ENCODE measurements at regions not wholly inside any gene's neighbourhood (a gene's known extent, or its start where the extent isn't known, plus 50 kb on each side); places are given as distances from the start of the nearest gene placed in this dataset.

DNA sequence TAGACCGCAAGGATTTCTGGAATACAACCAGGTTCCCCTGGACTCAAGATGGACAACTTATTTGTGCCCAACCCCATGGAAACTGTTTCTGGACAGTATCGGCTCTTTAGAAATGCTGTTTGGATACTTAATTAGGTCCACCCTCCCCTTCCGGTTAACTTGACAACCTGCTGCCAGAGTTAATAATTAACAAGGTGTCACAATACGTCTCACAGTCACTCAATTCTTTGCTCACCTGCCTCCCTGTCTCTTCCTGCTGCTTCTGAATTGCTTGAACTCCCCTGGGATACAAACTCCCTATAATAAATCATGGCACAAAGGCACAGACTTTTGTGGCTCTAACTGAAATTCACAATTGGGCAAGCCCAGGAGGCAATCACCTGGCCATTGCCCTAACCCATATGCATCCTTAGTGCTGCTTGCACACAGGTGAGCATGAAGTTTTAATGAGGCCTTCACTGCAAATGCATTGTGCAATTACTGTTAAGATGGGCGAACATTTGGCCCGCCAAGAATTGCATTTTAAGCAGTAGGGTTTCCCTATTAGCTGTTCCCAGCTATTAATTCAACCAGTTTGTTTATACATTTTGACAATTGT lies 504.4 kb upstream of the NOX3 start:
- WGBS, 2 experiments (ENCODE audit: insufficient coverage in 2 of 2) = 85 to 91% methylated on average over 4 of the region's 6 CpGs
- no peak overlapping the region for H3K27ac ChIP-seq (ENCODE audit: low read depth, low read length, severe bottlenecking)

DNA sequence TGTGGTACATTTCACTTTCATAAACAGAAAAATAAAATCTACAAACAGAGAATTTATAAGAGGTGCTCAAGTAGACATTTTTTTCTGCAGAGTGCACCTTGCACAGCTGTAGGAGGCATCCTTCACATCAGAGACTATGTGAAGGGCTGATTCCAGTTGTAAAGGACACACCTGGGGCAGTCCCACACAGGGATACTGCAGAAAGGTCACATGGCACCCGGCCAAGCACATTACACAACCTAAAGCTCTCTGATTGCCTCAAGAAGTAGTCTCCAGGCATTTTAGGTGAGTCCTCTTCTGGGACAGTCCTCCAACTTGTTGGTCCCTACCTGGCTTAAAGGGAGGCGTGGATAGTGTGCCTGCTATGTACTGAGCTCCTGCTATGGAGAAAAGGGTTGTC lies 502.9 kb upstream of the NOX3 start:
- H3K9me3 ChIP-seq (ENCODE audit: control insufficient read depth, low read length) = no peaks in the 10 kb centered on the region
- no peaks in the 10 kb centered on the region for H3K4me1 ChIP-seq (ENCODE audit: control insufficient read depth, insufficient read depth, low read length, poor library complexity, severe bottlenecking)
- H3K36me3 ChIP-seq (ENCODE audit: control insufficient read depth, insufficient read depth, low read length) = no peaks in the 10 kb centered on the region
- H3K27ac ChIP-seq (ENCODE audit: low read depth, low read length, severe bottlenecking) = no peak overlapping the region
- H3K4me3 ChIP-seq (ENCODE audit: extremely low read depth, insufficient read depth, low read length, poor library complexity, severe bottlenecking) = no peak overlapping the region
- no CpG with 5 or more reads among the region's 2 CpGs for WGBS, 2 experiments (ENCODE audit: insufficient coverage in 2 of 2)

More for the DNA sequence above, 504.4 kb upstream of the NOX3 start:
- no peaks in the 10 kb centered on the region for H3K36me3 ChIP-seq (ENCODE audit: control insufficient read depth, insufficient read depth, low read length)
- H3K9me3 ChIP-seq (ENCODE audit: control insufficient read depth, low read length) = no peaks in the 10 kb centered on the region
- no peaks in the 10 kb centered on the region for H3K4me1 ChIP-seq (ENCODE audit: control insufficient read depth, insufficient read depth, low read length, poor library complexity, severe bottlenecking)
- H3K4me3 ChIP-seq (ENCODE audit: extremely low read depth, insufficient read depth, low read length, poor library complexity, severe bottlenecking) = no peak overlapping the region

GRCh38 chr6:155955038-155955437 lies 499.4 kb upstream of the NOX3 start:
- no peak overlapping the region for H3K27ac ChIP-seq (ENCODE audit: low read depth, low read length, severe bottlenecking)
- no peaks in the 10 kb centered on the region for H3K4me1 ChIP-seq (ENCODE audit: control insufficient read depth, insufficient read depth, low read length, poor library complexity, severe bottlenecking)
- no peak overlapping the region for H3K4me3 ChIP-seq (ENCODE audit: extremely low read depth, insufficient read depth, low read length, poor library complexity, severe bottlenecking)
- 51 to 69% methylated on average over 2 to 3 of the region's 6 CpGs for WGBS, 2 experiments (ENCODE audit: insufficient coverage in 2 of 2)
- H3K36me3 ChIP-seq (ENCODE audit: control insufficient read depth, insufficient read depth, low read length) = no peaks in the 10 kb centered on the region
- H3K9me3 ChIP-seq (ENCODE audit: control insufficient read depth, low read length) = no peaks in the 10 kb centered on the region

GRCh38 chr6:155954149-155954548 lies 498.5 kb upstream of the NOX3 start:
- Histone ChIP-seq H3K9me3 (ENCODE audit: control insufficient read depth, low read length) (no peaks in the 10 kb centered on the region), H3K4me3 (ENCODE audit: extremely low read depth, insufficient read depth, low read length, poor library complexity, severe bottlenecking) (no peak overlapping the region), H3K4me1 (ENCODE audit: control insufficient read depth, insufficient read depth, low read length, poor library complexity, severe bottlenecking) (no peaks in the 10 kb centered on the region), H3K36me3 (ENCODE audit: control insufficient read depth, insufficient read depth, low read length) (no peaks in the 10 kb centered on the region), H3K27ac (ENCODE audit: low read depth, low read length, severe bottlenecking) (no peak overlapping the region)
- 78% methylated on average over 3 of the region's 7 CpGs; no CpG with 5 or more reads in 1 of the 2 experiments for WGBS, 2 experiments (ENCODE audit: insufficient coverage in 2 of 2)

- H3K4me1 ChIP-seq (ENCODE audit: control insufficient read depth, insufficient read depth, low read length, poor library complexity, severe bottlenecking) = no peaks in the 10 kb centered on the region
- WGBS, 2 experiments (ENCODE audit: insufficient coverage in 2 of 2) = 90 to 100% methylated on average over 3 of the region's 3 CpGs
- H3K27ac ChIP-seq (ENCODE audit: low read depth, low read length, severe bottlenecking) = no peak overlapping the region
- peaks cover 11% of the 10 kb centered on the region for H3K9me3 ChIP-seq (ENCODE audit: control insufficient read depth, low read length)
- H3K4me3 ChIP-seq (ENCODE audit: extremely low read depth, insufficient read depth, low read length, poor library complexity, severe bottlenecking) = no peak overlapping the region
- no peaks in the 10 kb centered on the region for H3K36me3 ChIP-seq (ENCODE audit: control insufficient read depth, insufficient read depth, low read length)
Observed at GRCh38 chr6:155949256-155949655, 493.6 kb upstream of the NOX3 start.

GRCh38 chr6:155946860-155947259 lies 491.2 kb upstream of the NOX3 start:
- Histone ChIP-seq H3K36me3 (ENCODE audit: control insufficient read depth, insufficient read depth, low read length) (no peaks in the 10 kb centered on the region), H3K27ac (ENCODE audit: low read depth, low read length, severe bottlenecking) (no peak overlapping the region), H3K9me3 (ENCODE audit: control insufficient read depth, low read length) (peaks cover 11% of the 10 kb centered on the region), H3K4me3 (ENCODE audit: extremely low read depth, insufficient read depth, low read length, poor library complexity, severe bottlenecking) (no peak overlapping the region), H3K4me1 (ENCODE audit: control insufficient read depth, insufficient read depth, low read length, poor library complexity, severe bottlenecking) (no peaks in the 10 kb centered on the region)
- WGBS, 2 experiments (ENCODE audit: insufficient coverage in 2 of 2) = 93 to 100% methylated on average over 4 of the region's 4 CpGs

DNA sequence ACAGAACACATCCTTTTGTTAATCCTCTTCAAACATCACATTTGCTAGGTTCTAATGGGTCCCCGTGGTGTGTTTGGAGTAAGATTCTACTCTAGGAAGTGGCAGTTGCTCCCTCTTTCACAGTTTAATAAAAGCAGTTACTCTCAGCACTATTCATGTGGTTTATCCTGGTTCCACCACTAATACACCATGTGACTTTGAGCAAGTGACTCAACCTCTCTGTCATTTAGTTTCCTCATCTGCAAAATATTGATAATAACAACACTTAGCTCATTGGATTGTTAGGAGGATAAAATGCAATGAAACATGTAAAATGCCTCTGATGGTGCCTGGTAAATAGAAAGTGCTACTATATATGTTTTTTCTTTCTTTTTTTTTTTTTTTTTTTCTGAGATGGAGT lies 488.0 kb upstream of the NOX3 start:
- Histone ChIP-seq H3K4me1 (ENCODE audit: control insufficient read depth, insufficient read depth, low read length, poor library complexity, severe bottlenecking) (no peaks in the 10 kb centered on the region), H3K27ac (ENCODE audit: low read depth, low read length, severe bottlenecking) (no peak overlapping the region), H3K9me3 (ENCODE audit: control insufficient read depth, low read length) (peaks cover 11% of the 10 kb centered on the region), H3K4me3 (ENCODE audit: extremely low read depth, insufficient read depth, low read length, poor library complexity, severe bottlenecking) (no peak overlapping the region), H3K36me3 (ENCODE audit: control insufficient read depth, insufficient read depth, low read length) (no peaks in the 10 kb centered on the region)
- WGBS, 2 experiments (ENCODE audit: insufficient coverage in 2 of 2) = 80% methylated on average over 1 of the region's 1 CpG; no CpG with 5 or more reads in 1 of the 2 experiments

GRCh38 chr6:155939253-155939652 lies 483.6 kb upstream of the NOX3 start:
- H3K27ac ChIP-seq (ENCODE audit: low read depth, low read length, severe bottlenecking) = no peak overlapping the region
- no peak overlapping the region for H3K4me3 ChIP-seq (ENCODE audit: extremely low read depth, insufficient read depth, low read length, poor library complexity, severe bottlenecking)
- no peaks in the 10 kb centered on the region for H3K36me3 ChIP-seq (ENCODE audit: control insufficient read depth, insufficient read depth, low read length)
- H3K9me3 ChIP-seq (ENCODE audit: control insufficient read depth, low read length) = no peaks in the 10 kb centered on the region
- H3K4me1 ChIP-seq (ENCODE audit: control insufficient read depth, insufficient read depth, low read length, poor library complexity, severe bottlenecking) = no peaks in the 10 kb centered on the region

DNA sequence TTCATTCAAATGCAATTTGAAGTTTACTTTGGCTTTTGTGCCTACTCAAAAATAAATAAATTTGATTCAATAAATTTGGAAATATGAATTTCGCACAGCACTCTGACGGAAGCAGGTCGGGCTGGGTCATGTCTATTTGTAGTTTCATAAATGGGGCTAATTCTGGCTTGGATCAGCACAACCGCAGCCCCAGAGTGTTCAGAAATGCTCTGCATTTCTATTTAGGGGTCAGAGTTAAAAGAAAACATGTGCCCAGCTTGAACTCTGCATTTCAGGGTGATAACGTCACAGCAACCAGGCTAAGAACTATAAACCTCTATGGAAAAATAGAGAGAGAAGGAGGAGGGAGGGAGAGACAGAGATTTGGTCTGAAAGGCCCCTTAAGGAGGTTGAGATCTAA lies 480.9 kb upstream of the NOX3 start:
- Histone ChIP-seq H3K9me3 (ENCODE audit: control insufficient read depth, low read length) (no peaks in the 10 kb centered on the region), H3K4me1 (ENCODE audit: control insufficient read depth, insufficient read depth, low read length, poor library complexity, severe bottlenecking) (no peaks in the 10 kb centered on the region), H3K36me3 (ENCODE audit: control insufficient read depth, insufficient read depth, low read length) (no peaks in the 10 kb centered on the region), H3K27ac (ENCODE audit: low read depth, low read length, severe bottlenecking) (no peak overlapping the region), H3K4me3 (ENCODE audit: extremely low read depth, insufficient read depth, low read length, poor library complexity, severe bottlenecking) (no peak overlapping the region)
- 87 to 96% methylated on average over 4 to 5 of the region's 5 CpGs for WGBS, 2 experiments (ENCODE audit: insufficient coverage in 2 of 2)

DNA sequence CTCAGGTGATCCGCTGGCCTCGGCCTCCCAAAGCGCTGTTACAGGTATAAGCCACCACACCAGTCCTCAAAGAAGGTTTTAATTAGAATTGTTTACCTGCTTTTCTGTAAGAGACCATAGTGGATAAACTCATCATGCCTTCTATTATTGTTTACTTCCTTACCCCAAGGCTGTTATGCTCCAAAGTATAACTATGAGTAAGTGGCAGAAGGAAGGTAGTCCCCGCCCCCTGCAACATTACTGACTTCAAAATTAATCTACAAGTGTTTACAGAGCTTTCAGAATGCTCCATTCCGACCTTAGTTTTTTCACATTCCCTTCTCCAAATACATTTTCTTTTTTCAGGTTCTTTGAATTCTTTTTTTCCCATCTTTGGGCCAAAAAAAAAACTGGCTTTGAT lies 480.5 kb upstream of the NOX3 start:
- no peaks in the 10 kb centered on the region for H3K36me3 ChIP-seq (ENCODE audit: control insufficient read depth, insufficient read depth, low read length)
- no peaks in the 10 kb centered on the region for H3K4me1 ChIP-seq (ENCODE audit: control insufficient read depth, insufficient read depth, low read length, poor library complexity, severe bottlenecking)
- H3K9me3 ChIP-seq (ENCODE audit: control insufficient read depth, low read length) = no peaks in the 10 kb centered on the region
- H3K4me3 ChIP-seq (ENCODE audit: extremely low read depth, insufficient read depth, low read length, poor library complexity, severe bottlenecking) = no peak overlapping the region
- no peak overlapping the region for H3K27ac ChIP-seq (ENCODE audit: low read depth, low read length, severe bottlenecking)
- WGBS, 2 experiments (ENCODE audit: insufficient coverage in 2 of 2) = 80 to 100% methylated on average over 1 of the region's 5 CpGs

DNA sequence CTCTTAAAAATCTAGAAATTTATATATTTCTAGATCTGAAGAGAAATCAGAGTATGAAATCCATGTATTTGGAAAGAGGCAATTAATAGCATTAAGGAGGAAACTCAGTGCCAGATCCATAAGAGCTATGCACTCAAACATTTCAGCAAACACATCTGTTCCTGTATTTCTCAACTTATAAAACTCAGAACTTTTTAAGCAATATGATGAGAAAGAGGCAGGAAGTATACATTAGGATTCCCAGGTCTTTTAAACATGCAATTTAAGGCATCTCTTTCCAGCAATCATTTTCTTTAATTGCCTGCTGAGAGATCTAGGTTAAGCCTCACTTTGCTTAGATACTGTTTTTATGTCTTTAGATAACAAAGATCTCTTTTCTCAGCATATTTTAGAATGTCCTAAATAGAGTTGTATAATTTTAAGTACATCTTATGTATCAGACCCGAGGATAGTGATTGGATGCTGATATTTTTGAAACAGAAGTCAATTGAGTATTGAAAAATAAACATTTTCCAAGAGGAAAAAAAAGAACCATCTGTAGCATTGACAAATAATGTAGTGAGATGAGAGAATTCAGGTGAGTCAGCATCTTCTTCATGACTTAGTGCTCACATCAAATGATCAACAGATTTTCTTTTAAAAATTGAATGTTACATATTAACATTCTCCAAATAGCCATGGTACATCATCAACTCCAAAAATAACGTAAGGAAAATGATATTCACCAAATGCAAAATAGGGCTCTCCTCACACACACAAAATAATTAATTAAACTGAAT lies 461.4 kb upstream of the NOX3 start:
- Histone ChIP-seq H3K36me3 (ENCODE audit: control insufficient read depth, insufficient read depth, low read length) (no peaks in the 10 kb centered on the region), H3K4me1 (ENCODE audit: control insufficient read depth, insufficient read depth, low read length, poor library complexity, severe bottlenecking) (no peaks in the 10 kb centered on the region), H3K4me3 (ENCODE audit: extremely low read depth, insufficient read depth, low read length, poor library complexity, severe bottlenecking) (no peak overlapping the region), H3K27ac (ENCODE audit: low read depth, low read length, severe bottlenecking) (no peak overlapping the region), H3K9me3 (ENCODE audit: control insufficient read depth, low read length) (no peaks in the 10 kb centered on the region)
- WGBS, 2 experiments (ENCODE audit: insufficient coverage in 2 of 2) = no CpG with 5 or more reads among the region's 2 CpGs

Data from mesodermal cell (in vitro differentiated cells).